Erythroblast (primary cell): ENCODE measurements at regions not wholly inside any gene's neighbourhood (a gene's known extent, or its start where the extent isn't known, plus 50 kb on each side); places are given as distances from the start of the nearest gene placed in this dataset.

Experiments
- GATA1 ChIP-seq: IDR thresholded peaks from 2 replicates; pipeline ENCODE4 v1.6.1; 2011; ENCODE audit warnings: low read depth, mild to moderate bottlenecking, control low read depth, low read length, moderate library complexity
- POLR2A ChIP-seq: IDR thresholded peaks from 2 replicates; pipeline ENCODE4 v1.6.1; 2011; ENCODE audit warnings: mild to moderate bottlenecking, low read length

DNA sequence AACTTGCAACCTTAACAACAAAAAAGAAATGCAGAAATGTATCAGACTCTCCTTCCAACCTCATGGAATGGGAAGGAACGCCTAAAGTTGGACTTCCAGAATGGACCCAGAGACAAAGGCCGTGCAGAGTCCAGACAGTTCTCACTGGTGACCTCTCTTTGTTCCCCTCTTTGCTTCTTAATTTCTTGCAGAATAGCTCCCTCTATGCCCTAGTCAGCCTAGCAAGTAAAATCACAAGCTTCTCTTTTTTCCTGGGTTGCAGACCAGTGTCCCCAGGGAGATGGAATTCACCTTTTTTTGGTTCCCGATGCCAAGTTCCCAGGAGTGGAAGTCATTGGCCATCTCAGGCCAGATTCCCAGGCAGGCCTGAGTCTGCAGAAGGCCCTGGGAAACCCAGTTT is 278.0 kb downstream of the CCSER2 start:
- TF ChIP-seq POLR2A (no peak), GATA1 (no peak)
